NB4 (cell line): ENCODE measurements at regions not wholly inside any gene's neighbourhood (a gene's known extent, or its start where the extent isn't known, plus 50 kb on each side); places are given as distances from the start of the nearest gene placed in this dataset.

Experiments
- MYC ChIP-seq: IDR thresholded peaks from 2 replicates; pipeline ENCODE4 v1.6.1; 2011; ENCODE audit warnings: low read depth, low read length
- POLR2A ChIP-seq: IDR thresholded peaks from 2 replicates; pipeline ENCODE4 v1.6.1; 2011; ENCODE audit warnings: mild to moderate bottlenecking; ENCODE audit not compliant: insufficient read length; ENCODE audit errors: extremely low read depth
- TF ChIP-seq, protein P1 (sequence below): IDR thresholded peaks from one replicate; pipeline ENCODE4 v1.5.1; 2012; ENCODE audit warnings: low read depth, low read length
- TF ChIP-seq, protein P2 (sequence below): IDR thresholded peaks from 2 replicates; pipeline ENCODE4 v1.6.1; 2011; ENCODE audit warnings: low read depth, low read length

DNA sequence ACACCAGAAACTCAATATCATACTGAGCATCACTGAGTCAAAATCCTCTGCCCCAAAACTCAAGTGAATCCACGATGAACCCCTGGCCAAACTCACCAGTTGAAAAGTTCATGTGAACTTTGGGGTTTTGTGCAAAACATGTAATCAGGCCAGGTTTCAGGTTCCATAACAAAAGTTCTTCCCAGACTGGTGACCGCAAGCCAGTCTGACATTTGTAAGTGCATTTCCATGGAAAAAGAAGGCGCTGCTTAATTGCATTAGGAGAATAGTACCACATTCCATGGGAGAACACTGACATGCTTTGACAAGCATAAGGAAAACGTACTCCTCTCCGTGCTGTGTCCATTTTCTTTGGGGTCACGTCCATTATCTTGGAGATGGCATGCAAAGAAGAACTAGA lies 567.0 kb downstream of the BNC2 start:
- TF ChIP-seq, protein P1, sequence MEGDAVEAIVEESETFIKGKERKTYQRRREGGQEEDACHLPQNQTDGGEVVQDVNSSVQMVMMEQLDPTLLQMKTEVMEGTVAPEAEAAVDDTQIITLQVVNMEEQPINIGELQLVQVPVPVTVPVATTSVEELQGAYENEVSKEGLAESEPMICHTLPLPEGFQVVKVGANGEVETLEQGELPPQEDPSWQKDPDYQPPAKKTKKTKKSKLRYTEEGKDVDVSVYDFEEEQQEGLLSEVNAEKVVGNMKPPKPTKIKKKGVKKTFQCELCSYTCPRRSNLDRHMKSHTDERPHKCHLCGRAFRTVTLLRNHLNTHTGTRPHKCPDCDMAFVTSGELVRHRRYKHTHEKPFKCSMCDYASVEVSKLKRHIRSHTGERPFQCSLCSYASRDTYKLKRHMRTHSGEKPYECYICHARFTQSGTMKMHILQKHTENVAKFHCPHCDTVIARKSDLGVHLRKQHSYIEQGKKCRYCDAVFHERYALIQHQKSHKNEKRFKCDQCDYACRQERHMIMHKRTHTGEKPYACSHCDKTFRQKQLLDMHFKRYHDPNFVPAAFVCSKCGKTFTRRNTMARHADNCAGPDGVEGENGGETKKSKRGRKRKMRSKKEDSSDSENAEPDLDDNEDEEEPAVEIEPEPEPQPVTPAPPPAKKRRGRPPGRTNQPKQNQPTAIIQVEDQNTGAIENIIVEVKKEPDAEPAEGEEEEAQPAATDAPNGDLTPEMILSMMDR: no peak
- TF ChIP-seq POLR2A (no peak), MYC (no peak)
- TF ChIP-seq, protein P2, sequence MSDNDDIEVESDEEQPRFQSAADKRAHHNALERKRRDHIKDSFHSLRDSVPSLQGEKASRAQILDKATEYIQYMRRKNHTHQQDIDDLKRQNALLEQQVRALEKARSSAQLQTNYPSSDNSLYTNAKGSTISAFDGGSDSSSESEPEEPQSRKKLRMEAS: no peak
